Keratinocyte (primary cell): ENCODE measurements at regions not wholly inside any gene's neighbourhood (a gene's known extent, or its start where the extent isn't known, plus 50 kb on each side); places are given as distances from the start of the nearest gene placed in this dataset.

Experiments used
- DNase-seq: peaks from one replicate; pipeline ENCODE4 v3.0.0-alpha.2; 2011; ENCODE audit warnings: low read depth, missing footprints, low spot score
- FAIRE-seq: peaks from 2 replicates; lab custom pipeline; 2011; peaks lifted over from hg19 to GRCh38; lab: Jason Lieb, UNC
- H2AFZ ChIP-seq: 2 replicates; pipeline ENCODE4 v1.6.0; 2012; ENCODE audit warnings: low read length, control low read depth, inconsistent platforms; ENCODE audit not compliant: control insufficient read depth
- H3K27ac ChIP-seq: 2 replicates; pipeline ENCODE4 v1.5.1; 2011; ENCODE audit warnings: low read length; ENCODE audit not compliant: control insufficient read depth, insufficient read depth
- H3K27me3 ChIP-seq: 3 replicates; pipeline ENCODE4 v1.6.0; 2011; ENCODE audit warnings: low read length; ENCODE audit not compliant: control insufficient read depth, insufficient read depth; ENCODE audit errors: extremely low read depth
- H3K36me3 ChIP-seq, 2 experiments: 2 replicates in 1 of 2; 3 replicates in 1 of 2; pipeline ENCODE4 v1.5.1; 2011; ENCODE audit warnings: low read length in 2 of 2, mild to moderate bottlenecking in 1 of 2; ENCODE audit not compliant: control insufficient read depth in 2 of 2, insufficient read depth in 2 of 2; ENCODE audit errors: extremely low read depth in 1 of 2
- H3K4me1 ChIP-seq: 3 replicates; pipeline ENCODE4 v1.5.1; 2011; ENCODE audit warnings: low read length; ENCODE audit not compliant: control insufficient read depth, insufficient read depth; ENCODE audit errors: extremely low read depth
- H3K4me2 ChIP-seq: 3 replicates; pipeline ENCODE4 v1.6.0; 2011; ENCODE audit warnings: low read depth, low read length; ENCODE audit not compliant: control insufficient read depth, insufficient read depth; ENCODE audit errors: extremely low read depth
- H3K4me3 ChIP-seq, 3 experiments: fragments of 200-600 bp in 1 of 3; sonication (generic) in 1 of 3; 2 replicates in 2 of 3; 3 replicates in 1 of 3; pipeline ENCODE4 v1.5.1; 2011 to 2016; ENCODE audit warnings: low read length in 3 of 3, mild to moderate bottlenecking in 3 of 3, control low read depth in 2 of 3, inconsistent platforms in 1 of 3, low read depth in 1 of 3, mixed read lengths in 1 of 3, mixed run types in 1 of 3, moderate library complexity in 1 of 3; ENCODE audit not compliant: control insufficient read depth in 2 of 3, insufficient read depth in 2 of 3; ENCODE audit errors: extremely low read depth in 1 of 3
- H3K79me2 ChIP-seq: 2 replicates; pipeline ENCODE4 v1.6.0; 2012; ENCODE audit warnings: low read length; ENCODE audit not compliant: control insufficient read depth, insufficient read depth
- H3K9ac ChIP-seq: 3 replicates; pipeline ENCODE4 v1.6.0; 2011; ENCODE audit warnings: low read length; ENCODE audit not compliant: control insufficient read depth, insufficient read depth; ENCODE audit errors: extremely low read depth
- H3K9me1 ChIP-seq: 3 replicates; pipeline ENCODE4 v1.6.0; 2011; ENCODE audit warnings: low read length; ENCODE audit not compliant: control insufficient read depth, insufficient read depth; ENCODE audit errors: extremely low read depth
- H3K9me3 ChIP-seq: 2 replicates; pipeline ENCODE4 v1.5.1; 2012; ENCODE audit warnings: low read depth, low read length; ENCODE audit not compliant: control insufficient read depth
- H4K20me1 ChIP-seq: 3 replicates; pipeline ENCODE4 v1.6.0; 2011; ENCODE audit warnings: low read length; ENCODE audit not compliant: control insufficient read depth, insufficient read depth; ENCODE audit errors: extremely low read depth
- EZH2 ChIP-seq: IDR thresholded peaks from one replicate; pipeline ENCODE4 v1.6.1; 2012; ENCODE audit warnings: inconsistent platforms, mild to moderate bottlenecking, low read length, moderate library complexity
- dilution Hi-C: fragments of 300-500 bp; cut with MboI; formaldehyde crosslinking; loops from one replicate; pipeline ENCODE4 v1.7.0; 2020; ENCODE audit warnings: low sequenced_read_pairs; ENCODE audit not compliant: extremely low pct_ligation_motif_present
- TF ChIP-seq, protein P1 (sequence below), 3 experiments: IDR thresholded peaks in 1 of 3; conservative IDR thresholded peaks in 1 of 3; optimal IDR thresholded peaks in 1 of 3; 2 replicates in 2 of 3; 3 replicates in 1 of 3; pipeline versions ENCODE3 to v1.5.1; 2011; ENCODE audit warnings: low read length in 3 of 3, mild to moderate bottlenecking in 3 of 3, moderate library complexity in 2 of 3, control low read depth in 1 of 3, inconsistent platforms in 1 of 3; ENCODE audit not compliant: insufficient read depth in 2 of 3; ENCODE audit errors: extremely low read depth in 1 of 3

DNA sequence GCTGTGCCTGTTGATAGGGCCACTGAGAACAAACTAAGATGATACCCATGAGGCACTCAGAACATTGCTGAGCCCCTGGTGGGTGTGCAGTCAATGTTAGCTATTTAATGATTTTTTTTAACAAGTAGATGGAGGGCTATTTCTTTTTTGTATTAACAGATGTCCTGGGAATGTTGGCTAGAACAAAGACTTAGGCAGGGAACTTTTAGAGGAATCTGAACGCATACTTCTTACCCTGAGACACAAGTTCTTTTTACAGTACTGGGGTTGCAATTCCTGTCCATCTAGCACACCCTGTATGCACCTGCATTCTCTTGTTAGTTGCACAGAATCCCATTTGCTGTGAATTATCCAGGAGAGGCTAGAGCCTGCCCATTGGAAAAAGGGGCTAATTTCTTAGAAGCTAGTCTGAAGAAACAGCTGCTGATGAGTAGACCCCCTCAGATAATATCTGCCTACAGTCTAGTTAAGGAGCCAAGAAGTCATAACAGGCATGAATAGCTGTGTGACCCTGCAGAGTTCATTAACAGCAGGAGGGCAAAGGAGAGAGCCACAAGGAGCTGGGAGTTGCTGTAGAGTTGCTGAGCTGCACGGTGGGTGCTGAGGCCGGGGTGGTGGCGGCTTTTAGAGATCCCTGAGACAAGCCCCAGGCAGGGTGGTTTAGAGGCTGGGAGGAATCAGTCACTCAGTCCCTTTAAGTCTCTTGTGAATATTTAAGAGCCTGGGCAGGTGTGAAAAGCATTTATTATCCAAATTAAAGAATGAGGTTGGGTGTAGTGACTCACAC lies 103.7 kb upstream of the FZD8 start:
- no peaks in the 10 kb centered on the region for H3K4me1 ChIP-seq
- no peak overlapping the region for H3K27ac ChIP-seq
- no peaks in the 10 kb centered on the region for H3K36me3 ChIP-seq
- FAIRE-seq (no peak), DNase-seq (no peak)
- H3K79me2 ChIP-seq, result no peaks in the 10 kb centered on the region
- TF ChIP-seq, protein P1, sequence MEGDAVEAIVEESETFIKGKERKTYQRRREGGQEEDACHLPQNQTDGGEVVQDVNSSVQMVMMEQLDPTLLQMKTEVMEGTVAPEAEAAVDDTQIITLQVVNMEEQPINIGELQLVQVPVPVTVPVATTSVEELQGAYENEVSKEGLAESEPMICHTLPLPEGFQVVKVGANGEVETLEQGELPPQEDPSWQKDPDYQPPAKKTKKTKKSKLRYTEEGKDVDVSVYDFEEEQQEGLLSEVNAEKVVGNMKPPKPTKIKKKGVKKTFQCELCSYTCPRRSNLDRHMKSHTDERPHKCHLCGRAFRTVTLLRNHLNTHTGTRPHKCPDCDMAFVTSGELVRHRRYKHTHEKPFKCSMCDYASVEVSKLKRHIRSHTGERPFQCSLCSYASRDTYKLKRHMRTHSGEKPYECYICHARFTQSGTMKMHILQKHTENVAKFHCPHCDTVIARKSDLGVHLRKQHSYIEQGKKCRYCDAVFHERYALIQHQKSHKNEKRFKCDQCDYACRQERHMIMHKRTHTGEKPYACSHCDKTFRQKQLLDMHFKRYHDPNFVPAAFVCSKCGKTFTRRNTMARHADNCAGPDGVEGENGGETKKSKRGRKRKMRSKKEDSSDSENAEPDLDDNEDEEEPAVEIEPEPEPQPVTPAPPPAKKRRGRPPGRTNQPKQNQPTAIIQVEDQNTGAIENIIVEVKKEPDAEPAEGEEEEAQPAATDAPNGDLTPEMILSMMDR (optimal IDR thresholded peaks at IDR 0.05 in 1 of 3, IDR thresholded peaks at IDR 0.05 in 1 of 3, conservative IDR thresholded peaks at IDR 0.05 in 1 of 3; ENCODE audit: extremely low read depth in 1 of 3, insufficient read depth in 2 of 3, low read length in 3 of 3), result no peak
- no peak for TF ChIP-seq EZH2
- H2AFZ ChIP-seq, result no peak overlapping the region
- H4K20me1 ChIP-seq, result no peaks in the 10 kb centered on the region
- H3K9me3 ChIP-seq, result no peaks in the 10 kb centered on the region
- dilution Hi-C loops, result no loop called here
- no peak overlapping the region for H3K4me3 ChIP-seq
- no peak overlapping the region for H3K9ac ChIP-seq
- no peaks in the 10 kb centered on the region for H3K27me3 ChIP-seq
- no peaks in the 10 kb centered on the region for H3K9me1 ChIP-seq
- H3K4me2 ChIP-seq, result no peak overlapping the region

- no peaks in the 10 kb centered on the region for H3K27me3 ChIP-seq
- H3K4me3 ChIP-seq, result no peak overlapping the region
- no peaks in the 10 kb centered on the region for H3K9me3 ChIP-seq
- H3K36me3 ChIP-seq, result no peaks in the 10 kb centered on the region
- no peak overlapping the region for H3K27ac ChIP-seq
- dilution Hi-C loops, result no loop called here
- FAIRE-seq (no peak), DNase-seq (no peak)
- no peak overlapping the region for H2AFZ ChIP-seq
- H3K9ac ChIP-seq, result no peak overlapping the region
- no peak overlapping the region for H3K4me2 ChIP-seq
- no peaks in the 10 kb centered on the region for H3K9me1 ChIP-seq
- H3K4me1 ChIP-seq, result peaks cover 4% of the 10 kb centered on the region
- H4K20me1 ChIP-seq, result no peaks in the 10 kb centered on the region
- H3K79me2 ChIP-seq, result no peaks in the 10 kb centered on the region
- no peak for TF ChIP-seq EZH2
- TF ChIP-seq, protein P1 (optimal IDR thresholded peaks at IDR 0.05 in 1 of 3, IDR thresholded peaks at IDR 0.05 in 1 of 3, conservative IDR thresholded peaks at IDR 0.05 in 1 of 3; ENCODE audit: extremely low read depth in 1 of 3, insufficient read depth in 2 of 3, low read length in 3 of 3), result no peak
These were observed 101.8 kb upstream of the FZD8 start for GRCh38 chr10:35743851-35744250.
